ENCODE measurements at regions not wholly inside any gene's neighbourhood (a gene's known extent, or its start where the extent isn't known, plus 50 kb on each side); places are given as distances from the start of the nearest gene placed in this dataset.
A peak's percentile ranks its signal among the peaks of the same experiment; 100 is the strongest.

DNA sequence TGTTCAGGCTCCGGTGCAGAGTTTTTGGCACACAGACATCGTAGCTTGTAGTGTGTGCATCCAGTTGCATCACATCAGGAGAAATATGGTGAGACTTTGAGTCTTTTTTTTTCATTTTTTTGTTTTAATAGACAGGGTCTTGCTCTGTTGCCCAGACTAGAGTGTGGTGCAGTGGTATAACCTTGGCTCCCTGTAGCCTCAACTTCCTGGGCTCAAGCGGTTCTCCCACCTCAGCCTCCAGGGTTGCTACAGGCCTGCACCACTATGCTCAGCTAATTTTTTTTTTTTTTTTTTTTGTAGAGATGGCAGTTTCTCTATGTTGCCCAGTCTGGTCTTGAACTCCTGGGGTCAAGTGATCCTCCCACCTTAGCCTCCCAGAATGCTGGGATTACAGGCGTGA lies 51.1 kb upstream of the TEX264 start (continued):
- TF ChIP-seq ZNF766 (CRISPR knock-in tag; IDR thresholded peaks at IDR 0.05; ENCODE audit: borderline replicate concordance) (no peak), TEAD3 (CRISPR knock-in tag; optimal IDR thresholded peaks at IDR 0.05; ENCODE audit: borderline replicate concordance) (no peak), TBX3 (IDR thresholded peaks at IDR 0.05; ENCODE audit: borderline replicate concordance) (no peak), ZNF121 (CRISPR knock-in tag; IDR thresholded peaks at IDR 0.05) (peak; percentile 73), ZNF770 (CRISPR knock-in tag; IDR thresholded peaks at IDR 0.05) (peak; percentile 67), ZNF142 (CRISPR knock-in tag; IDR thresholded peaks at IDR 0.05) (no peak), ZNF674 (CRISPR knock-in tag; IDR thresholded peaks at IDR 0.05; ENCODE audit: low read depth) (no peak), ZNF24 (IDR thresholded peaks at IDR 0.05) (no peak), DNMT3B (CRISPR knock-in tag; conservative IDR thresholded peaks at IDR 0.05) (no peak)
- TF ChIP-seq, protein P1, sequence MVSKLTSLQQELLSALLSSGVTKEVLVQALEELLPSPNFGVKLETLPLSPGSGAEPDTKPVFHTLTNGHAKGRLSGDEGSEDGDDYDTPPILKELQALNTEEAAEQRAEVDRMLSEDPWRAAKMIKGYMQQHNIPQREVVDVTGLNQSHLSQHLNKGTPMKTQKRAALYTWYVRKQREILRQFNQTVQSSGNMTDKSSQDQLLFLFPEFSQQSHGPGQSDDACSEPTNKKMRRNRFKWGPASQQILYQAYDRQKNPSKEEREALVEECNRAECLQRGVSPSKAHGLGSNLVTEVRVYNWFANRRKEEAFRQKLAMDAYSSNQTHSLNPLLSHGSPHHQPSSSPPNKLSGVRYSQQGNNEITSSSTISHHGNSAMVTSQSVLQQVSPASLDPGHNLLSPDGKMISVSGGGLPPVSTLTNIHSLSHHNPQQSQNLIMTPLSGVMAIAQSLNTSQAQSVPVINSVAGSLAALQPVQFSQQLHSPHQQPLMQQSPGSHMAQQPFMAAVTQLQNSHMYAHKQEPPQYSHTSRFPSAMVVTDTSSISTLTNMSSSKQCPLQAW (CRISPR knock-in tag; IDR thresholded peaks at IDR 0.05), result no peak
- TF ChIP-seq, protein P2, sequence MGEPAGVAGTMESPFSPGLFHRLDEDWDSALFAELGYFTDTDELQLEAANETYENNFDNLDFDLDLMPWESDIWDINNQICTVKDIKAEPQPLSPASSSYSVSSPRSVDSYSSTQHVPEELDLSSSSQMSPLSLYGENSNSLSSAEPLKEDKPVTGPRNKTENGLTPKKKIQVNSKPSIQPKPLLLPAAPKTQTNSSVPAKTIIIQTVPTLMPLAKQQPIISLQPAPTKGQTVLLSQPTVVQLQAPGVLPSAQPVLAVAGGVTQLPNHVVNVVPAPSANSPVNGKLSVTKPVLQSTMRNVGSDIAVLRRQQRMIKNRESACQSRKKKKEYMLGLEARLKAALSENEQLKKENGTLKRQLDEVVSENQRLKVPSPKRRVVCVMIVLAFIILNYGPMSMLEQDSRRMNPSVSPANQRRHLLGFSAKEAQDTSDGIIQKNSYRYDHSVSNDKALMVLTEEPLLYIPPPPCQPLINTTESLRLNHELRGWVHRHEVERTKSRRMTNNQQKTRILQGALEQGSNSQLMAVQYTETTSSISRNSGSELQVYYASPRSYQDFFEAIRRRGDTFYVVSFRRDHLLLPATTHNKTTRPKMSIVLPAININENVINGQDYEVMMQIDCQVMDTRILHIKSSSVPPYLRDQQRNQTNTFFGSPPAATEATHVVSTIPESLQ (CRISPR knock-in tag; conservative IDR thresholded peaks at IDR 0.05), result no peak

Measured in HepG2 (cell line).